Transverse colon (tissue), 4 donors: ENCODE measurements at regions not wholly inside any gene's neighbourhood (a gene's known extent, or its start where the extent isn't known, plus 50 kb on each side); places are given as distances from the start of the nearest gene placed in this dataset.

Source experiments
- CTCF ChIP-seq, 5 experiments: fragments of 200-600 bp in 3 of 5; fragments of 450-650 bp in 2 of 5; sonication (generic) in 3 of 5; IDR thresholded peaks; 1 replicate in 2 of 5; 2 replicates in 3 of 5; pipeline ENCODE4 v1.5.1; 2016 to 2017; ENCODE audit warnings: antibody characterized with exemption in 5 of 5, inconsistent platforms in 3 of 5, mild to moderate bottlenecking in 2 of 5, moderate library complexity in 1 of 5
- EP300 ChIP-seq: sonication (generic); formaldehyde crosslinking; IDR thresholded peaks from one replicate; pipeline ENCODE4 v1.6.1; 2017; ENCODE audit warnings: antibody characterized with exemption, low read depth
- POLR2AphosphoS5 ChIP-seq, 3 donors: sonication (generic); formaldehyde crosslinking; IDR thresholded peaks; one replicate each; pipeline ENCODE4 v1.6.1; 2016; ENCODE audit warnings: antibody characterized with exemption in 3 of 3

DNA sequence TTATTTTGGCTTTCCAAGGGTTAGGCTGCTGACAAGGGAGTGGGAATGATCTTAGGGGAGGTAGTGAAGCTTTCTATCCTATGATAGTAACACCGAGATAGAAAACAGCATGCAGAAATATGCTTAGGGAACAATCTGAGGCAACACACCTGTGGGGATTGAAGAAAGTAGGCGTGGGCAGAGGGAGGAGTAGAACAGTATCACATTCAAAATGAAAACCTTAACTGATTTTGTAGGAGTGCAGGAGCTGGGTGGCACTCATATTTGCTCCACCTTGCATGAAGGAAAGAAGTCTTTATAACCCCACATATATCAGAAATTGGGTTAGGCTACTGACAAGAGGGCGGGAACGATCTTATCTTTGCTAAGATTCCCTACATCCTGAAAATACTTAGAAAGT, 762.2 kb upstream of the CNTNAP5 start:
- TF ChIP-seq CTCF (IDR thresholded peaks at IDR 0.05) (no peak), POLR2AphosphoS5 (IDR thresholded peaks at IDR 0.05) (no peak), EP300 (no peak)
